GM23338 (cell line): ENCODE measurements at regions not wholly inside any gene's neighbourhood (a gene's known extent, or its start where the extent isn't known, plus 50 kb on each side); places are given as distances from the start of the nearest gene placed in this dataset.

ENCODE experiments used
- ATAC-seq: fragments of 200-7000 bp; cut with Tn5 transposase; 3 replicates; pipeline ENCODE4 v1.9.1; 2020
- DNase-seq: peaks from one replicate; pipeline ENCODE4 v3.0.0-alpha.2; 2015; ENCODE audit warnings: low spot score
- H2AFZ ChIP-seq: fragments of 200-600 bp; sonication (generic); 2 replicates; pipeline ENCODE4 v1.8.0; 2016; ENCODE audit warnings: antibody characterized with exemption, mild to moderate bottlenecking, moderate library complexity
- H3F3A ChIP-seq: fragments of 200-600 bp; sonication (generic); replicated peaks from 2 replicates; pipeline ENCODE4 v1.8.0; 2017; ENCODE audit warnings: antibody characterized with exemption, mixed run types, low read depth
- H3K27ac ChIP-seq: fragments of 200-600 bp; sonication (generic); 2 replicates; pipeline ENCODE4 v1.6.1; 2016; ENCODE audit warnings: low read depth
- H3K27me3 ChIP-seq: fragments of 200-600 bp; sonication (generic); 2 replicates; pipeline ENCODE4 v1.8.0; 2016; ENCODE audit warnings: mild to moderate bottlenecking, mixed run types, moderate library complexity; ENCODE audit not compliant: insufficient read depth
- H3K36me3 ChIP-seq: fragments of 200-600 bp; sonication (generic); 2 replicates; pipeline ENCODE4 v1.8.0; 2016; ENCODE audit warnings: mild to moderate bottlenecking; ENCODE audit not compliant: insufficient read depth
- H3K4me1 ChIP-seq: fragments of 200-600 bp; sonication (generic); 2 replicates; pipeline ENCODE4 v1.8.0; 2016; ENCODE audit warnings: mild to moderate bottlenecking, moderate library complexity; ENCODE audit not compliant: insufficient read depth
- H3K4me2 ChIP-seq: fragments of 200-600 bp; sonication (generic); 2 replicates; pipeline ENCODE4 v1.7.1; 2017; ENCODE audit warnings: mixed run types
- H3K4me3 ChIP-seq: fragments of 200-600 bp; sonication (generic); 2 replicates; pipeline ENCODE4 v1.6.1; 2016; ENCODE audit warnings: mixed run types
- H3K79me2 ChIP-seq: fragments of 200-600 bp; sonication (generic); replicated peaks from 2 replicates; pipeline ENCODE4 v1.8.0; 2017; ENCODE audit warnings: mild to moderate bottlenecking; ENCODE audit not compliant: insufficient read depth
- H3K9me2 ChIP-seq: fragments of 200-600 bp; sonication (generic); 2 replicates; pipeline ENCODE4 v1.8.0; 2017; ENCODE audit not compliant: insufficient read depth
- H4K20me1 ChIP-seq: fragments of 200-600 bp; sonication (generic); replicated peaks from 2 replicates; pipeline ENCODE4 v1.8.0; 2017; ENCODE audit warnings: mild to moderate bottlenecking; ENCODE audit not compliant: insufficient read depth
- H3K27ac Mint-ChIP-seq: 2 replicates; pipeline ENCODE4 v1.8.0; 2020; ENCODE audit warnings: inconsistent platforms, mild to moderate bottlenecking, moderate library complexity, mixed read lengths
- H3K27me3 Mint-ChIP-seq: 3 replicates; pipeline ENCODE4 v1.8.0; 2022; ENCODE audit warnings: low read depth, mild to moderate bottlenecking, moderate library complexity, mixed read lengths, inconsistent platforms; ENCODE audit not compliant: insufficient read depth, poor library complexity
- H3K36me3 Mint-ChIP-seq: 3 replicates; pipeline ENCODE4 v1.8.0; 2021; ENCODE audit warnings: low read depth, mild to moderate bottlenecking, inconsistent platforms, moderate library complexity, mixed read lengths
- H3K4me1 Mint-ChIP-seq: 3 replicates; pipeline ENCODE4 v1.8.0; 2020; ENCODE audit warnings: mild to moderate bottlenecking, inconsistent platforms, mixed read lengths
- H3K4me3 Mint-ChIP-seq: 3 replicates; pipeline ENCODE4 v1.8.0; 2021; ENCODE audit warnings: moderate library complexity, mild to moderate bottlenecking, inconsistent platforms, mixed read lengths
- H3K9me3 Mint-ChIP-seq: 3 replicates; pipeline ENCODE4 v1.8.0; 2020; ENCODE audit warnings: moderate library complexity, mild to moderate bottlenecking, inconsistent platforms, mixed read lengths
- CREB1 ChIP-seq: fragments of 250-450 bp; sonication (Bioruptor Pico); IDR thresholded peaks from 2 replicates; pipeline ENCODE4 v1.5.0; 2020; ENCODE audit warnings: low read depth, mild to moderate bottlenecking, moderate library complexity
- CTCF ChIP-seq, 2 experiments: fragments of 200-600 bp in 1 of 2; sonication (generic) in 1 of 2; conservative IDR thresholded peaks; 2 replicates each; pipeline versions ENCODE4 v1.5.1 to v1.6.1; 2016 to 2017; ENCODE audit warnings: antibody characterized with exemption in 2 of 2, low read depth in 2 of 2, mild to moderate bottlenecking in 2 of 2, moderate library complexity in 1 of 2
- EZH2 ChIP-seq: fragments of 200-600 bp; sonication (generic); IDR thresholded peaks from one replicate; pipeline ENCODE4 v1.8.0; 2017; ENCODE audit warnings: antibody characterized with exemption, mild to moderate bottlenecking, low read depth; ENCODE audit not compliant: unreplicated experiment
- EZH2phosphoT487 ChIP-seq: fragments of 200-600 bp; sonication (generic); IDR thresholded peaks from one replicate; pipeline ENCODE4 v1.8.1; 2018; ENCODE audit warnings: antibody characterized with exemption; ENCODE audit not compliant: unreplicated experiment
- JUNB ChIP-seq: IDR thresholded peaks from one replicate; pipeline ENCODE4 v1.6.1; 2016; ENCODE audit warnings: antibody characterized with exemption; ENCODE audit not compliant: unreplicated experiment
- NANOG ChIP-seq: IDR thresholded peaks from 2 replicates; pipeline ENCODE4 v1.6.1; 2016; ENCODE audit warnings: antibody characterized with exemption, borderline replicate concordance
- POLR2AphosphoS5 ChIP-seq: IDR thresholded peaks from 2 replicates; pipeline ENCODE4 v1.6.1; 2016; ENCODE audit warnings: antibody characterized with exemption, low read depth
- REST ChIP-seq: IDR thresholded peaks from one replicate; pipeline ENCODE4 v1.6.1; 2018; ENCODE audit warnings: antibody characterized with exemption; ENCODE audit not compliant: unreplicated experiment
- STAT1 ChIP-seq: IDR thresholded peaks from one replicate; pipeline ENCODE4 v1.6.1; 2016; ENCODE audit warnings: antibody characterized with exemption; ENCODE audit not compliant: unreplicated experiment
- ZNF331 ChIP-seq: fragments of 250-450 bp; sonication (Bioruptor Pico); IDR thresholded peaks from 2 replicates; pipeline ENCODE4 v1.5.0; 2020; ENCODE audit warnings: low read depth, mild to moderate bottlenecking, moderate library complexity
- ZNF462 ChIP-seq: fragments of 250-450 bp; sonication (Bioruptor Pico); IDR thresholded peaks from 2 replicates; pipeline ENCODE4 v1.5.0; 2020; ENCODE audit warnings: mild to moderate bottlenecking, moderate library complexity

- TF ChIP-seq JUNB (no peak), NANOG (no peak), REST (no peak), ZNF331 (CRISPR knock-in tag) (no peak), CTCF (conservative IDR thresholded peaks at IDR 0.05; ENCODE audit: low read depth in 2 of 2) (no peak)
These were observed 180.8 kb downstream of the CARTPT start (continued) for GRCh38 chr5:71899865-71900342.

GRCh38 chr5:71903808-71904207 lies 184.7 kb downstream of the CARTPT start:
- H3K4me3 Mint-ChIP-seq: no peak overlapping the region
- H3K9me3 Mint-ChIP-seq: peaks cover 5% of the 10 kb centered on the region; the same call in 1 of the 3 replicates
- no peak for TF ChIP-seq EZH2phosphoT487
- TF ChIP-seq JUNB: no peak
- no peak for TF ChIP-seq CREB1 (CRISPR knock-in tag)
- no peak for TF ChIP-seq POLR2AphosphoS5
- no peak for TF ChIP-seq STAT1
- no peak for TF ChIP-seq CTCF (conservative IDR thresholded peaks at IDR 0.05; ENCODE audit: low read depth in 2 of 2)
- no peak for TF ChIP-seq ZNF462 (CRISPR knock-in tag)
- TF ChIP-seq ZNF331 (CRISPR knock-in tag): no peak
- no peak for TF ChIP-seq EZH2
- TF ChIP-seq NANOG: no peak

More at GRCh38 chr5:71903808-71904207, 184.7 kb downstream of the CARTPT start:
- H3K36me3 Mint-ChIP-seq: no peaks in the 10 kb centered on the region
- no peaks in the 10 kb centered on the region for H3K27me3 Mint-ChIP-seq
- H3K27ac Mint-ChIP-seq: no peak overlapping the region
- Histone ChIP-seq H3K4me3 (no peak overlapping the region), H3K36me3 (no peaks in the 10 kb centered on the region), H3K27me3 (no peaks in the 10 kb centered on the region), H3K27ac (no peak overlapping the region), H3K79me2 (no peaks in the 10 kb centered on the region), H3F3A (no peaks in the 10 kb centered on the region), H2AFZ (no peak overlapping the region), H3K4me2 (no peak overlapping the region), H4K20me1 (no peaks in the 10 kb centered on the region), H3K4me1 (no peaks in the 10 kb centered on the region), H3K9me2 (peaks cover 15% of the 10 kb centered on the region)
- DNase-seq (no peak), ATAC-seq (no peak)
- H3K4me1 Mint-ChIP-seq: no peaks in the 10 kb centered on the region; the same call in 2 of the 3 replicates
